GM12878 (cell line): ENCODE measurements at regions not wholly inside any gene's neighbourhood (a gene's known extent, or its start where the extent isn't known, plus 50 kb on each side); places are given as distances from the start of the nearest gene placed in this dataset.

Experiments
- CTCF ChIP-seq, 3 experiments: IDR thresholded peaks in 2 of 3; conservative IDR thresholded peaks in 1 of 3; 2 replicates each; pipeline ENCODE4 v1.5.1; 2011; ENCODE audit warnings: low read depth in 3 of 3, low read length in 3 of 3, mild to moderate bottlenecking in 3 of 3, control low read depth in 2 of 3, moderate library complexity in 2 of 3, inconsistent platforms in 1 of 3, mixed read lengths in 1 of 3; ENCODE audit not compliant: control insufficient read depth in 2 of 3, insufficient read depth in 1 of 3; ENCODE audit errors: extremely low read depth in 1 of 3
- EED ChIP-seq: sonication (generic); IDR thresholded peaks from 2 replicates; pipeline ENCODE4 v1.6.1; 2016; ENCODE audit warnings: antibody characterized with exemption, low read depth
- HCFC1 ChIP-seq: fragments of 150-350 bp; IDR thresholded peaks from 2 replicates; pipeline ENCODE4 v1.6.1; 2014; ENCODE audit warnings: low read length
- HDAC6 ChIP-seq: fragments of 200-600 bp; sonication (generic); IDR thresholded peaks from one replicate; pipeline ENCODE4 v1.8.0; 2017; ENCODE audit warnings: antibody characterized with exemption; ENCODE audit not compliant: unreplicated experiment
- IKZF2 ChIP-seq, 2 experiments: fragments of 450-650 bp; IDR thresholded peaks; 2 replicates each; pipeline ENCODE4 v1.6.1; 2017; ENCODE audit warnings: mild to moderate bottlenecking in 2 of 2, moderate library complexity in 2 of 2
- IRF5 ChIP-seq: fragments of 450-650 bp; IDR thresholded peaks from 2 replicates; pipeline ENCODE4 v1.6.1; 2017; ENCODE audit warnings: borderline replicate concordance
- NKRF ChIP-seq: fragments of 450-650 bp; conservative IDR thresholded peaks from 2 replicates; pipeline ENCODE4 v1.6.1; 2017; ENCODE audit warnings: mild to moderate bottlenecking, moderate library complexity
- POU2F2 ChIP-seq: IDR thresholded peaks from 3 replicates; pipeline ENCODE4 v1.6.1; 2011; ENCODE audit warnings: low read depth, mild to moderate bottlenecking, low read length, borderline replicate concordance
- RFX5 ChIP-seq: IDR thresholded peaks from 2 replicates; pipeline ENCODE4 v1.6.1; 2011; ENCODE audit warnings: low read depth, low read length, improper control_type of control experiment
- SMC3 ChIP-seq: IDR thresholded peaks from 2 replicates; pipeline ENCODE4 v1.6.1; 2011; ENCODE audit warnings: low read length, improper control_type of control experiment, borderline replicate concordance
- TARDBP ChIP-seq: IDR thresholded peaks from 2 replicates; pipeline ENCODE4 v1.6.1; 2016; ENCODE audit warnings: borderline replicate concordance
- TCF12 ChIP-seq: IDR thresholded peaks from 2 replicates; pipeline ENCODE4 v1.6.1; 2011; ENCODE audit warnings: low read depth, mild to moderate bottlenecking, low read length
- USF2 ChIP-seq: IDR thresholded peaks from 2 replicates; pipeline ENCODE4 v1.6.1; 2011; ENCODE audit warnings: low read depth, low read length, improper control_type of control experiment, borderline replicate concordance
- YY1 ChIP-seq: IDR thresholded peaks from 2 replicates; pipeline ENCODE4 v1.6.1; 2011; ENCODE audit warnings: low read depth, mild to moderate bottlenecking, low read length
- ZNF687 ChIP-seq: fragments of 450-650 bp; IDR thresholded peaks from 2 replicates; pipeline ENCODE4 v1.6.1; 2017; ENCODE audit warnings: mild to moderate bottlenecking, moderate library complexity

- no peak for TF ChIP-seq IRF5
- TF ChIP-seq ZNF687 = no peak
- TF ChIP-seq HDAC6 = no peak
- TF ChIP-seq CTCF (IDR thresholded peaks at IDR 0.05 in 2 of 3, conservative IDR thresholded peaks at IDR 0.05 in 1 of 3; ENCODE audit: control insufficient read depth in 2 of 3, extremely low read depth in 1 of 3, insufficient read depth in 1 of 3, low read depth in 3 of 3, low read length in 3 of 3) = peak; percentile 47 to 88 (median 73); a peak in 5 of 6 replicates
- TF ChIP-seq TCF12 = no peak
- TF ChIP-seq EED = no peak
- no peak for TF ChIP-seq YY1
- no peak for TF ChIP-seq USF2
- no peak for TF ChIP-seq TARDBP
- no peak for TF ChIP-seq RFX5
- no peak for TF ChIP-seq IKZF2 (IDR thresholded peaks at IDR 0.05)
- TF ChIP-seq NKRF = no peak
- peak; percentile 89 for TF ChIP-seq SMC3
- TF ChIP-seq POU2F2 = no peak
- no peak for TF ChIP-seq HCFC1
Measured at GRCh38 chr6:110528101-110528929, 51.9 kb upstream of the SLC22A16 start (continued).
